Right lobe of liver (tissue), 4 donors: ENCODE measurements at regions not wholly inside any gene's neighbourhood (a gene's known extent, or its start where the extent isn't known, plus 50 kb on each side); places are given as distances from the start of the nearest gene placed in this dataset.

Experiments
- POLR2A ChIP-seq: fragments of 450-650 bp; IDR thresholded peaks from one replicate; pipeline ENCODE4 v1.6.1; 2017; ENCODE audit warnings: antibody characterized with exemption, mild to moderate bottlenecking
- TF ChIP-seq, protein P1 (sequence below), 4 donors: fragments of 200-600 bp in 3 of 4; fragments of 450-650 bp in 1 of 4; IDR thresholded peaks; one replicate each; pipeline versions ENCODE4 v1.5.1 to v1.8.0; 2016 to 2022; ENCODE audit warnings: antibody characterized with exemption in 4 of 4, mild to moderate bottlenecking in 2 of 4
- donor health status: DM: no; HTN: no; CAD: no.
- donor health status: DM: no; HTN: no; CAD: no.
- donor health status: DM: no; HTN: yes; CAD: no.

DNA sequence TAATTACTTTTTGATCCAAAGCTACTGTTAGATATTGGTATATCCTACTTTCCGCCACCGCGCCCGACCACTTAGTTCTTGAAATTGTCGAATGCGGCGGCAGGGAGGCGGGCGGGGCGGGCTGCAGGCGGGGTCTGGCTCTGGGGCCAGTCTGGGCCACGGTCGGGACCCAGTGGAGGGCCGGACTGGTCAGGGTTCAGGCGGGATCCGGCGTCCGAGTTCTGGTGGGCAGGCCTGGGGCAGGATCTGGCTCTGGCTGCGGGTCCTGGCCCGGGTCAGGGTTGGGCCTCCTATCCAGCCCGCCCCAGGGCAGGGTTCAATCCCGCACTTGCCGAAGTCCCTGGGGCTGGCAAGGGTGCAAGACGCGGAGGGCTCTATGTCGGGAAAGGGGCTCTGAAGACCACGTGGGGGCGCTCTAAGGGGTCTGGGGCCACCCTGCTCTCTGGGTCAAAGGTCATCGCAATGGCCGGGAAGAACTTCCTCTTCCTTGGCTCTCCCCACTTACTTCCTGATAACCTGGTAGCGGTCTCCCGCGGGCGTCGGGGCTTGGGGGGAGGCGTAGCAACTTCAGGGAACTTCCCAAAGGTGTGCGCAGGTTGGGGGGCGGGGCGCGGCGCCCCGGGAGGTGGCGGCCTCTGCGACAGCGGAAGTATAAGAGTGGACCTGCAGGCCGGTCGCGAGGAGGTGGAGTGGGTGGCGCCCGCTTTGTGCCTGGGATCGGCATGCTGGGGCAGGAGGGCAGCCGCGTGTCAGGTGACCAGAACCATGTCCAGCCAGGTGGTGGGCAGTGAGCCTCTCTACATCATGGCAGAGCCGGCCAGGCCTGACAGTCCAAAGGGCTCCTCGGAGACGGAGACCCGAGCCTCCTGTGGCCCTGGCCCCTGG, 83.4 kb downstream of the MRPL57 start:
- TF ChIP-seq, protein P1, sequence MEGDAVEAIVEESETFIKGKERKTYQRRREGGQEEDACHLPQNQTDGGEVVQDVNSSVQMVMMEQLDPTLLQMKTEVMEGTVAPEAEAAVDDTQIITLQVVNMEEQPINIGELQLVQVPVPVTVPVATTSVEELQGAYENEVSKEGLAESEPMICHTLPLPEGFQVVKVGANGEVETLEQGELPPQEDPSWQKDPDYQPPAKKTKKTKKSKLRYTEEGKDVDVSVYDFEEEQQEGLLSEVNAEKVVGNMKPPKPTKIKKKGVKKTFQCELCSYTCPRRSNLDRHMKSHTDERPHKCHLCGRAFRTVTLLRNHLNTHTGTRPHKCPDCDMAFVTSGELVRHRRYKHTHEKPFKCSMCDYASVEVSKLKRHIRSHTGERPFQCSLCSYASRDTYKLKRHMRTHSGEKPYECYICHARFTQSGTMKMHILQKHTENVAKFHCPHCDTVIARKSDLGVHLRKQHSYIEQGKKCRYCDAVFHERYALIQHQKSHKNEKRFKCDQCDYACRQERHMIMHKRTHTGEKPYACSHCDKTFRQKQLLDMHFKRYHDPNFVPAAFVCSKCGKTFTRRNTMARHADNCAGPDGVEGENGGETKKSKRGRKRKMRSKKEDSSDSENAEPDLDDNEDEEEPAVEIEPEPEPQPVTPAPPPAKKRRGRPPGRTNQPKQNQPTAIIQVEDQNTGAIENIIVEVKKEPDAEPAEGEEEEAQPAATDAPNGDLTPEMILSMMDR (IDR thresholded peaks at IDR 0.05) = no peak
- no peak for TF ChIP-seq POLR2A
